Right renal cortex interstitium (tissue), 3 donors: ENCODE measurements at regions not wholly inside any gene's neighbourhood (a gene's known extent, or its start where the extent isn't known, plus 50 kb on each side); places are given as distances from the start of the nearest gene placed in this dataset.
"Not testable (repeated sequence)": the region's sequence is repeated elsewhere in the genome, so short reads cannot be mapped to it uniquely, and the experiment has no call there.

ENCODE experiments used
- DNase-seq, 3 donors: peaks; one replicate each; pipeline ENCODE4 v3.0.0-alpha.2; 2013; ENCODE audit warnings: low read depth in 3 of 3, low spot score in 2 of 3

GRCh38 chr9:134545543-134546245, 95.9 kb upstream of the COL5A1 start:
- DNase-seq, result no peak

- DNase-seq, result no peak
These were observed 95.3 kb upstream of the COL5A1 start for GRCh38 chr9:134546246-134546731.

- no peak for DNase-seq
These were observed 94.9 kb upstream of the COL5A1 start for GRCh38 chr9:134546746-134547145.

GRCh38 chr9:134547161-134548100, 94.2 kb upstream of the COL5A1 start:
- no peak for DNase-seq

- no peak for DNase-seq
These were observed 93.4 kb upstream of the COL5A1 start for GRCh38 chr9:134548185-134548584.

GRCh38 chr9:134548618-134549017, 93.0 kb upstream of the COL5A1 start:
- no peak for DNase-seq

GRCh38 chr9:134549336-134549735, 92.3 kb upstream of the COL5A1 start:
- no peak for DNase-seq

GRCh38 chr9:134550081-134550480, 91.5 kb upstream of the COL5A1 start:
- not testable (repeated sequence) for DNase-seq

- no peak for DNase-seq
These were observed 91.0 kb upstream of the COL5A1 start for GRCh38 chr9:134550584-134550983.

GRCh38 chr9:134551176-134551575, 90.4 kb upstream of the COL5A1 start:
- no peak for DNase-seq

- DNase-seq, result no peak
These were observed 89.8 kb upstream of the COL5A1 start for GRCh38 chr9:134551644-134552348.

- no peak for DNase-seq
These were observed 89.1 kb upstream of the COL5A1 start for GRCh38 chr9:134552349-134552990.

GRCh38 chr9:134553061-134553891, 88.3 kb upstream of the COL5A1 start:
- DNase-seq, result no peak

- DNase-seq, result no peak
These were observed 87.6 kb upstream of the COL5A1 start for GRCh38 chr9:134553996-134554372.

GRCh38 chr9:134554373-134555093, 87.1 kb upstream of the COL5A1 start:
- no peak for DNase-seq

- no peak for DNase-seq
These were observed 86.4 kb upstream of the COL5A1 start for GRCh38 chr9:134555094-134555650.

GRCh38 chr9:134556531-134557068, 85.0 kb upstream of the COL5A1 start:
- DNase-seq, result no peak

- no peak for DNase-seq
These were observed 84.3 kb upstream of the COL5A1 start for GRCh38 chr9:134557331-134557730.
